GM12892 (cell line): ENCODE measurements at regions not wholly inside any gene's neighbourhood (a gene's known extent, or its start where the extent isn't known, plus 50 kb on each side); places are given as distances from the start of the nearest gene placed in this dataset.

Experiments used
- DNase-seq: peaks from one replicate; pipeline ENCODE4 v3.0.0; 2011; ENCODE audit not compliant: insufficient read length
- FAIRE-seq: peaks from 2 replicates; lab custom pipeline; 2011; peaks lifted over from hg19 to GRCh38; lab: Jason Lieb, UNC
- POLR2A ChIP-seq: IDR thresholded peaks from 2 replicates; pipeline ENCODE4 v1.6.1; 2011; ENCODE audit warnings: low read depth, low read length, control low read depth
- POLR2AphosphoS5 ChIP-seq: IDR thresholded peaks from 2 replicates; pipeline ENCODE4 v1.6.1; 2011; ENCODE audit warnings: low read depth, low read length, control low read depth
- TAF1 ChIP-seq: IDR thresholded peaks from 2 replicates; pipeline ENCODE4 v1.6.1; 2011; ENCODE audit warnings: low read depth, mild to moderate bottlenecking, control low read depth, low read length, borderline replicate concordance

DNA sequence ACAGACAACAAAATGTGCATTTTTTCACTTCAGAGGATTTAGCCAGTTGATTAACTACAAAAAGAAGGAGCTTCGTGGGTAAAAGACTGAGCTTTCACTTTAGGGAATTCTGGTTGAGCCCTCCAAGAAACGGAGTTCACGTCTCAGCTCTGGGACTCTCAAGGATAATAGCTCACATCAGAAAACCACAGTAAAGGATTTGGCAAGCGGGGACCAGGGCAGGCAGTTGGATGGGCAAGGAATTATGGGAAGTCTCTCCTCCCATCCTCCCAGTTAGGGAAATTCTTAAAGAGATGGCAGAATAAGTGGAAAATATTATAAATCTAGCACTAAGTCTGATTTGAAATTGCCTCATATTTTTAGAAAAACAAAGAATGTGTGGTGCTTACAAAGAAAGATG lies 188.3 kb upstream of the EOMES start:
- DNase-seq (no peak), FAIRE-seq (no peak)
- TF ChIP-seq TAF1 = no peak
- no peak for TF ChIP-seq POLR2A
- TF ChIP-seq POLR2AphosphoS5 = no peak

GRCh38 chr3:27914199-27914598 lies 192.1 kb upstream of the EOMES start:
- no peak for DNase-seq
- FAIRE-seq = no peak
- no peak for TF ChIP-seq POLR2AphosphoS5
- TF ChIP-seq POLR2A = no peak
- no peak for TF ChIP-seq TAF1

DNA sequence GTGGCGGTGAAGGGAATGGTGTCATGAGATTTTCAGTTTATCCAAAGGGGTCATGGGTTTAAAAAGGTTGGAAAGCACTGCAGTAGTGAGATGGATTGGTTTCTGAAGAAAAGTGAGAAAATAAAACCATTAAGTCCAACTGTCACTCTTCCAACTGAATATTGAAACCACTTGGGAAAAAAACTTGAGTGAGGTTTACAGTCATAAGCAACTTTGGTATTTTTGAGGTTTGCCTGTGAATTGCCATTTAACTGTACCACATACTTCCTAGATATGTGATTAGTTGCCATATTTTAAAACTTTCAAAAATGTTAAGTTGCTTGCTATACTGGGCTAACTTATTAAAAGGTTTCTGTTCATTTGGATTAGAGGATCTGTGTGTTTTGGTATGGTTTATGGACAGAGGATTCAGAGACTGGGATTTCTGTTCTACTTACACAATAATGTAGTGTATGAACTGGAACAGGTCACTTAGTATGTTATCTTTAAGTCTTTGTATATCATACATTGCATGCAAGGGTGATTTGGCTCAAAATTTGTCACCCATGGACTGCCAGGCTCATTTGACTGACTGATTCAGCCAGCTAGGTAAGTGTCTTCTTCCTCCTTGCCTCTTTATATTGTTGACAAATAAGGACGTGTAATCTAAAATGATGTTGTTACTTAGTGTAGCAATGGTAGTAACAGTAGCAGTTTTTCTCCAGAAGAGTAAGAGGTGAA lies 201.4 kb upstream of the EOMES start:
- DNase-seq = no peak
- FAIRE-seq = no peak
- no peak for TF ChIP-seq TAF1
- no peak for TF ChIP-seq POLR2A
- TF ChIP-seq POLR2AphosphoS5 = no peak

GRCh38 chr3:27927882-27928281 lies 205.8 kb upstream of the EOMES start:
- DNase-seq (no peak), FAIRE-seq (no peak)
- TF ChIP-seq POLR2AphosphoS5 (no peak), POLR2A (no peak)

- no peak for DNase-seq
- TF ChIP-seq POLR2AphosphoS5 = no peak
- TF ChIP-seq POLR2A = no peak
- TF ChIP-seq TAF1 = no peak
- no peak for FAIRE-seq
These were observed 208.0 kb upstream of the EOMES start for GRCh38 chr3:27930052-27930602.

- DNase-seq (no peak), FAIRE-seq (no peak)
- TF ChIP-seq POLR2AphosphoS5 = no peak
- no peak for TF ChIP-seq POLR2A
- TF ChIP-seq TAF1 = no peak
These were observed 213.4 kb upstream of the EOMES start for GRCh38 chr3:27935492-27935891.

DNA sequence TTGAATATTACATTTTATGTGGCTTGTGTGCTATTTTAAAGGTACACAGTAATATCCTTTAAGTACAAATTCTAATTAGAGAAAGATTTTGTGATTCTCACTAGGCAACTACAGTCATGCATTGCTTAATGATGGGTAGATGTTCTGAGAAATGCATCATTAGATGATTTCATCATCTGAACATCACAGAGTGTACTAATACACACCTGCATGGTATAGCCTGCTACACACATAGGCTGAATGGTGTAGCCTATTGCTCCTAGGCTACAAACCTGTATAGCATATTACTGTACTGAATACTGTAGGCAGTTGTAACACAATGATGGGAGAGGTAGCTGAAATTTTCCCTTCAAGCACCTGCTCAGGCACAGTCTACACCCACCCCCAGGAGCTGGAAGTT lies 217.4 kb upstream of the EOMES start:
- FAIRE-seq = no peak
- TF ChIP-seq TAF1 = no peak
- TF ChIP-seq POLR2AphosphoS5 = no peak
- no peak for TF ChIP-seq POLR2A
- no peak for DNase-seq

GRCh38 chr3:27939940-27940339 lies 217.8 kb upstream of the EOMES start:
- TF ChIP-seq POLR2AphosphoS5 (no peak), POLR2A (no peak), TAF1 (no peak)
- no peak for DNase-seq
- FAIRE-seq = no peak

DNA sequence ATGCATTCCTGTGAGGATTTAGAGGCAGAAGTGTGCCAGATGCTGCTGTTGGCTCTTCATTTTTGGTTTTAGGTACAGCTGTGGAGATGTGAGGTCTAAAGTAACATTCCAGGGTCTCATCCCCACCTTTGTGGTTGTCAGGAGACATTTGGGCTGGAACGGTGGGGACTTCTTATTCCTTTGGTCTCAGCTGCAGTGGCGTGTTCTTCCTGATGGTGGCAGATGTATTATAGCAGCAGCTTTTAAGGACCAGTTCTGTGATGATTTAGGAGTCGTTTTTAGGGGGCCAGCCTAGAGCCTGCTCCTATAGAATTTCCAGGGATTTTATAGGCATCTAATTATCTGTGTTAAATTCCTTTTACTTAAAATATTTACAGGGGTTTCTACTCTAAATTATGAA lies 221.0 kb upstream of the EOMES start:
- DNase-seq (no peak), FAIRE-seq (no peak)
- no peak for TF ChIP-seq TAF1
- TF ChIP-seq POLR2A = no peak
- TF ChIP-seq POLR2AphosphoS5 = no peak

DNA sequence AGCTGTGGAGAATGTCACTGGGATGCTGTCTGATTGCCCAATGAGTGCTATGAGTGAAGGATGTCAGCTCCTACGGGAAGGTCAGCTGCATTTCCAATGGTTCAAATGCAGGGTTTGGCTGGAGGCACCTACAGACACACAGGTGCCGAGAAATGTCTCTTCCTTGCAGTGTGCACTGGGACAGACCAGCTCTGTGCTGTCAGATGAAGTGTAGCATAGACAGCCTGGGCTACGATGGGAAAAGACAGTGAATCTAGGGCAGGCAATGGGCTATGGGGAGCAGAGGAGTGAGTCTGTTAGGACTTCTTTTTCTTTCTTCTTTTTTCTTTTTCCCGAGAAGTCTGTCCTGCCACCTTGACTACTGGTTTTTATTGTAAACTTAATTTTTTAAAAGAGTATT lies 223.1 kb upstream of the EOMES start:
- no peak for TF ChIP-seq TAF1
- TF ChIP-seq POLR2AphosphoS5 = no peak
- TF ChIP-seq POLR2A = no peak
- no peak for FAIRE-seq

DNA sequence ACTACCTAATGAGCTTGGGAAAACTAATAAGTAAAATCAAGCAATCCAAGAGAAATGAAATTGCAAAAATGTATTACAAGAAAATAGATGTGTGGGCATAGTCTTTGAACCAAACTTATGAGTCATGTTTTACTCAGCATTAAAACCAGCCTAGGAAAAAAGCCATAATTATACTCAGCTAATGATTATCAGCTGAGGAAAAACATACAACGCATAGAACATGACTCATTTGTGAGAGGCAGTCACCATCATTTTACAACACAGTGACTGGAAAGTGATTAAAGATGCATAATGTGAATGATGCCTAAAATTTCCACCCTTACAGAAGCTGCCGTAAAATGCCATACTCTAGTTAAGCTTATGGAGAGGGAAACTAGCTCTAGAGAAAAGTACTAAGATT lies 238.0 kb upstream of the EOMES start:
- FAIRE-seq (peak; percentile 17), DNase-seq (no peak)
- TF ChIP-seq TAF1 = no peak
- no peak for TF ChIP-seq POLR2A
- no peak for TF ChIP-seq POLR2AphosphoS5

More for the DNA sequence above, 223.1 kb upstream of the EOMES start:
- DNase-seq = no peak

DNA sequence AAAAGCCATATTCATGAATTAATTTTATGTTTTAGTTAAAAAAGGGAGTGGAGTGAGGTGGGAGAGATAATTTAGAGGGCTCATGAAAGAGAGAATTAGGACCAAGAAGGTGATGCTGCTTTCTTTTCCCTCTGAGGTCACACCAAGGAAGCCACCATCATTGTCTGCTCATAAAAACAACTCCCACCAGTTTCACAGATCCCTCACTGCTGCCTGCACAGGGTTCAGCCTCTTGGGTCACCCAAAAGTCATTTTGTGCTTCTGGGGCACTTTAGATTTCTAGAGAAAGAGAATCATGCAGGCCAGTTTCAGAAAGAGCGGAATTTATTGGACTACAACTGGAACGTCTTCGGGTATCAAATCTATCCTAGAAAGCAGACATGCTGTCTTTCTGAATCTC lies 241.4 kb upstream of the EOMES start:
- TF ChIP-seq POLR2AphosphoS5 (no peak), TAF1 (no peak), POLR2A (no peak)
- DNase-seq (no peak), FAIRE-seq (no peak)

DNA sequence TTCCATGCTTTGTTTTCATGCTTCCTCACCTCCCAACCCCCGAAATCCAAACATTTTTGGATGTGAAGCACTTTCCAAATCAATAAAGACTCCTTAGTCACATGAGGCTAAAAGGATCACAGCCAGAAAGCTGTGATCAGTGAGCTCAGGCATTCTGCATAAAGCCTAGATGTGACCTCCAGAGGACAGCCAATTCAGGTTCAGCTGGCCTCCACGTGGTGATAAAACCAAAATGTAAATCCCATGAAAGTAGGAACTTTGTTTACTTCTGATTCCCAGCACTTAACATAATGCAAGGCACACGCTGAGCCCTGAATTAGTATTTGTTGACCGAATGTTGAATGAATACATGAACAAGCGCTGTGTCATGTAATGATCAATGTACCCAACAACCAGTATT lies 249.5 kb upstream of the EOMES start:
- DNase-seq (no peak), FAIRE-seq (no peak)
- TF ChIP-seq POLR2A = no peak
- no peak for TF ChIP-seq TAF1
- TF ChIP-seq POLR2AphosphoS5 = no peak
